ENCODE measurements at regions not wholly inside any gene's neighbourhood (a gene's known extent, or its start where the extent isn't known, plus 50 kb on each side); places are given as distances from the start of the nearest gene placed in this dataset.

DNA sequence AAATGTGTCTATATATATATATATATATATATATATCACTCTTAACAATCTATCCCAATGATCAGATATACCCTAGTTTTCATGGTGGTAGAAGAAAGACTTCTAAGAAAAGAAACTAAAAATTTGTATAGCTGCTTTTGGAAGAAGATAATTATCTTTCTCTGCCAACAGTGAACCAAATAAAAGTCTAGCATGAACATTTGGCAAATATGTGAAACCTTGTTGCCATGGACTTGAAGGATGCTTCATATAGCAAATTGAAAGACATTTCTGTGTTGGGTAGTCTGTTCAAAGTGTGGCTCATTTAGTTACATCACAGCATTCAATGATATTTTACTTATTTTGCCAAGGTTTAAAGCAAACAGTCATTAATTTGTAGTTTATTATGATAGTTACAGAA lies 219.9 kb upstream of the NECTIN3 start:
- Mint-ChIP-seq H3K27me3 (ENCODE audit: unreplicated experiment) (no peaks in the 10 kb centered on the region), H3K4me1 (ENCODE audit: low read depth, unreplicated experiment) (no peaks in the 10 kb centered on the region), H3K9me3 (ENCODE audit: low read depth, unreplicated experiment) (peaks cover 5% of the 10 kb centered on the region), H3K36me3 (ENCODE audit: insufficient read depth, unreplicated experiment) (no peaks in the 10 kb centered on the region), H3K27ac (ENCODE audit: unreplicated experiment) (no peak overlapping the region), H3K4me3 (ENCODE audit: low read depth, unreplicated experiment) (no peak overlapping the region)
- intact Hi-C loops (cut with micrococcal nuclease; ENCODE audit: unreplicated experiment): no loop called here
- TF ChIP-seq, protein P1, sequence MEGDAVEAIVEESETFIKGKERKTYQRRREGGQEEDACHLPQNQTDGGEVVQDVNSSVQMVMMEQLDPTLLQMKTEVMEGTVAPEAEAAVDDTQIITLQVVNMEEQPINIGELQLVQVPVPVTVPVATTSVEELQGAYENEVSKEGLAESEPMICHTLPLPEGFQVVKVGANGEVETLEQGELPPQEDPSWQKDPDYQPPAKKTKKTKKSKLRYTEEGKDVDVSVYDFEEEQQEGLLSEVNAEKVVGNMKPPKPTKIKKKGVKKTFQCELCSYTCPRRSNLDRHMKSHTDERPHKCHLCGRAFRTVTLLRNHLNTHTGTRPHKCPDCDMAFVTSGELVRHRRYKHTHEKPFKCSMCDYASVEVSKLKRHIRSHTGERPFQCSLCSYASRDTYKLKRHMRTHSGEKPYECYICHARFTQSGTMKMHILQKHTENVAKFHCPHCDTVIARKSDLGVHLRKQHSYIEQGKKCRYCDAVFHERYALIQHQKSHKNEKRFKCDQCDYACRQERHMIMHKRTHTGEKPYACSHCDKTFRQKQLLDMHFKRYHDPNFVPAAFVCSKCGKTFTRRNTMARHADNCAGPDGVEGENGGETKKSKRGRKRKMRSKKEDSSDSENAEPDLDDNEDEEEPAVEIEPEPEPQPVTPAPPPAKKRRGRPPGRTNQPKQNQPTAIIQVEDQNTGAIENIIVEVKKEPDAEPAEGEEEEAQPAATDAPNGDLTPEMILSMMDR (IDR thresholded peaks at IDR 0.05; ENCODE audit: unreplicated experiment): no peak
- no TSS peak for BruUV-seq (replicated peaks)
- DNase-seq: no peak
- CTCF ChIA-PET: no interaction called here

GRCh38 chr3:110855207-110855606 lies 216.4 kb upstream of the NECTIN3 start:
- no peak overlapping the region for H3K27ac Mint-ChIP-seq (ENCODE audit: unreplicated experiment)
- intact Hi-C loops (cut with micrococcal nuclease; ENCODE audit: unreplicated experiment): no loop called here
- TF ChIP-seq, protein P1 (IDR thresholded peaks at IDR 0.05; ENCODE audit: unreplicated experiment): no peak
- H3K27me3 Mint-ChIP-seq (ENCODE audit: unreplicated experiment): no peaks in the 10 kb centered on the region
- DNase-seq: no peak
- no TSS peak for BruUV-seq (replicated peaks)
- no peaks in the 10 kb centered on the region for H3K36me3 Mint-ChIP-seq (ENCODE audit: insufficient read depth, unreplicated experiment)
- peaks cover 4% of the 10 kb centered on the region for H3K4me1 Mint-ChIP-seq (ENCODE audit: low read depth, unreplicated experiment)
- CTCF ChIA-PET: no interaction called here
- peaks cover 5% of the 10 kb centered on the region for H3K9me3 Mint-ChIP-seq (ENCODE audit: low read depth, unreplicated experiment)
- H3K4me3 Mint-ChIP-seq (ENCODE audit: low read depth, unreplicated experiment): no peak overlapping the region

DNA sequence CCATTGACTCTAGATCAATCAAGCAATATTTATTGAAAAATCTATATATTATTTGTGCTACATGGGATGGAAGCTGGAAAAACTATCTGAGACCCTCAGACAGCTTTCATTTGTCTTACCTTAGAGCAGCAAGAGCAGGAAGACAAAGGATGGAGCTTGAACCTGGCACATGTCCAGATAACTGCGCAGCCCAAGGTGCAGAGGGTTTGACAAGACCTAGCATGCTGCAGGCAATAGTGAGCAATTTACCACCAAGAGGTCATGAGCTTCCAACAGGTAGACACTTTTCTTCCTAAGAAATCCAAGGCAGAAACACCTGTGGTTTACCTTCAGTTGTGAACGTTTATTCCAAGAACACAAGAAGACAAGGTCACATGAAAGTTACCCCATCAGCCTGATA lies 214.7 kb upstream of the NECTIN3 start:
- Mint-ChIP-seq H3K27ac (ENCODE audit: unreplicated experiment) (no peak overlapping the region), H3K4me3 (ENCODE audit: low read depth, unreplicated experiment) (no peak overlapping the region), H3K27me3 (ENCODE audit: unreplicated experiment) (no peaks in the 10 kb centered on the region), H3K36me3 (ENCODE audit: insufficient read depth, unreplicated experiment) (no peaks in the 10 kb centered on the region), H3K9me3 (ENCODE audit: low read depth, unreplicated experiment) (peaks cover 5% of the 10 kb centered on the region), H3K4me1 (ENCODE audit: low read depth, unreplicated experiment) (peaks cover 10% of the 10 kb centered on the region)
- TF ChIP-seq, protein P1 (IDR thresholded peaks at IDR 0.05; ENCODE audit: unreplicated experiment): no peak
- intact Hi-C loops (cut with micrococcal nuclease; ENCODE audit: unreplicated experiment): no loop called here
- no TSS peak for BruUV-seq (replicated peaks)
- CTCF ChIA-PET: no interaction called here
- DNase-seq: no peak

DNA sequence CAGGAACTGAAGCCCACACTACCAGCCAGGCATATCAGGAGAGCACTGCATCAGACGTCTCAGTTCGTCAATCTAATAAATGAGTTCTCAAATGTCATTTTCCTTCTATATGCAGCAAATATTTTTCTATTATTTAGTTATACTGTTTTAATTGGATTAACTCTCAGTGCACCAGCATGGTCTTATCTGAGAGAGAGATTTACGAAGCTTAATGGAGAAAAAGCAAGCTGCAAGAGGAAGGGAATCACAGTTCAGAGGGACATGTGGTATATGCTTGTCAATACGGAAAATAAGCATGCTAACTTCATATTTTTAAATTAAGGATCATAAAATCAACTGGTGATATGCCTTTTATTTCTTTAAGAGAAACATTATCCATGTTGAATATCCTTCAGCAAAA lies 213.1 kb upstream of the NECTIN3 start:
- CTCF ChIA-PET: no interaction called here
- no peak for DNase-seq
- BruUV-seq (replicated peaks): no TSS peak
- H3K27me3 Mint-ChIP-seq (ENCODE audit: unreplicated experiment): no peaks in the 10 kb centered on the region
- H3K36me3 Mint-ChIP-seq (ENCODE audit: insufficient read depth, unreplicated experiment): no peaks in the 10 kb centered on the region
- intact Hi-C loops (cut with micrococcal nuclease; ENCODE audit: unreplicated experiment): no loop called here
- TF ChIP-seq, protein P1 (IDR thresholded peaks at IDR 0.05; ENCODE audit: unreplicated experiment): no peak
- peaks cover 5% of the 10 kb centered on the region for H3K9me3 Mint-ChIP-seq (ENCODE audit: low read depth, unreplicated experiment)
- peaks cover 10% of the 10 kb centered on the region for H3K4me1 Mint-ChIP-seq (ENCODE audit: low read depth, unreplicated experiment)
- no peak overlapping the region for H3K4me3 Mint-ChIP-seq (ENCODE audit: low read depth, unreplicated experiment)
- H3K27ac Mint-ChIP-seq (ENCODE audit: unreplicated experiment): no peak overlapping the region

DNA sequence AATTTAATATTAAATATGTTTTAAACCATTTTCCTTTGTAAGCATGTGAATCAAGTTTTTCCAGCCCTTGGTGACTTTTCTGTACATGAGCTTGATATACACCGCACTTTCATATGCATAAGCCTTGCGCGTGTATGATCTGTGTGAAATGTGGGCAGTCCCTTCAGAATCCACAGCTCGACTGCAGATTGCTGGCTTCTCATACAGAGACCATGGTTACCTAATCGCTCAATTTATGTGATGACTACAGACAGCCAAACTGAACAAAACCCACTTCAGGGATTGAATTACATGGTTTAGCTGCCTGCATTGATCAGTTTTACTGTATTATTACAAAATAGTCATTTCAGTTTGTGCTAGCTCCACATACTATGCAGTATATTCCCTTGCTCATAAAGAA lies 212.3 kb upstream of the NECTIN3 start:
- Mint-ChIP-seq H3K27ac (ENCODE audit: unreplicated experiment) (no peak overlapping the region), H3K4me3 (ENCODE audit: low read depth, unreplicated experiment) (no peak overlapping the region), H3K4me1 (ENCODE audit: low read depth, unreplicated experiment) (peaks cover 10% of the 10 kb centered on the region), H3K27me3 (ENCODE audit: unreplicated experiment) (no peaks in the 10 kb centered on the region), H3K9me3 (ENCODE audit: low read depth, unreplicated experiment) (no peaks in the 10 kb centered on the region), H3K36me3 (ENCODE audit: insufficient read depth, unreplicated experiment) (no peaks in the 10 kb centered on the region)
- CTCF ChIA-PET: no interaction called here
- intact Hi-C loops (cut with micrococcal nuclease; ENCODE audit: unreplicated experiment): no loop called here
- BruUV-seq (replicated peaks): no TSS peak
- no peak for DNase-seq
- TF ChIP-seq, protein P1 (IDR thresholded peaks at IDR 0.05; ENCODE audit: unreplicated experiment): no peak

Data from Calu3 (cell line).